RCC 7860 (cell line): ENCODE measurements at regions not wholly inside any gene's neighbourhood (a gene's known extent, or its start where the extent isn't known, plus 50 kb on each side); places are given as distances from the start of the nearest gene placed in this dataset.

ENCODE experiments used
- DNase-seq: peaks from one replicate; pipeline ENCODE4 v3.0.0-alpha.2; 2015; ENCODE audit warnings: low spot score
- FAIRE-seq: peaks from 2 replicates; lab custom pipeline; 2012; peaks lifted over from hg19 to GRCh38; lab: Jason Lieb, UNC

GRCh38 chr21:33155005-33155404 is 74.7 kb upstream of the IFNAR2 start:
- no peak for DNase-seq
- no peak for FAIRE-seq

GRCh38 chr21:33155422-33155821 is 74.3 kb upstream of the IFNAR2 start:
- FAIRE-seq, result no peak
- DNase-seq, result no peak

DNA sequence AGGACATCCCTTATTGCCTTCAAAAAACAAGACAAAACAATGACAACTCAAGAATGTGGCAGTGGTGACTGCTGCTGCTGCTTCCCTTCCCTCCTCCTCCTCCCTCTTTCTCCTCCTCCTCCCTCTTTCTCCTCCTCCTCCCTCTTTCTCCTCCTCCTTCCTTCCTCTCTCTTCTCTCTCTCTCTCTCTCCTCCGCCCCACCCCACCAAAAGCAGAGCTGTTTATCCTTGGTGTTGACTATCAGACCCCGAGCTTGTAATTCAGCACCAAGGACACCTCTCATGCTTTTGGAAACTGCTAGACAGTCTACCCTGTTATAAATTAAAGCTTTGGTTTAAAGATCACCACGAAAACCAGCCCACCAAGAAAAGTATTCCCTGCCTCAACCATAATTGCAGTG is 72.4 kb upstream of the IFNAR2 start:
- no peak for DNase-seq
- no peak for FAIRE-seq

DNA sequence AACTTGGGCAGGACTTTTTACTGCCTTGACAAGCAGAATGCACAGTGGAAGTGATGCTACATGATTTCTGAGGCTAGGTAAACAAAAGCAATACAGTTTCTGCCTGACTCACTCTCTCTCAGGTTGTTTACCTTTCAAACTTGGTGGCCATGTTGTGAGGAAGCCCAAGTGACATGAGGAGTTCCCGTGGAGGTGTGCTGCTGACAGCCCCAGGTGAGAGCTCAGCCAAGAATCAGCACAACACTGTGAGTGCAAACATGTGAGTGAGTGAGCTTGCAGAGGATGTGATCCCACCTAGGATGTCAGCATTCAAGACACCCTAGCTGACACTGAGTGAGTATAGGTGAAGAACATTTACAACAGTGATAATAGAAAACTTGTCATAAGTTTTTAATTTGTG is 71.1 kb upstream of the IFNAR2 start:
- DNase-seq, result no peak
- FAIRE-seq, result no peak

GRCh38 chr21:33162436-33162951 is 67.2 kb upstream of the IFNAR2 start:
- FAIRE-seq (no peak), DNase-seq (no peak)

GRCh38 chr21:33168886-33169285 is 60.9 kb upstream of the IFNAR2 start:
- no peak for FAIRE-seq
- no peak for DNase-seq

GRCh38 chr21:33169359-33169758 is 60.4 kb upstream of the IFNAR2 start:
- DNase-seq, result no peak
- FAIRE-seq, result no peak

GRCh38 chr21:33171616-33172169 is 58.0 kb upstream of the IFNAR2 start:
- no peak for FAIRE-seq
- no peak for DNase-seq

GRCh38 chr21:33174756-33175155 is 55.0 kb upstream of the IFNAR2 start:
- no peak for FAIRE-seq
- no peak for DNase-seq
